Esophagus squamous epithelium (tissue), 4 donors: ENCODE measurements at regions not wholly inside any gene's neighbourhood (a gene's known extent, or its start where the extent isn't known, plus 50 kb on each side); places are given as distances from the start of the nearest gene placed in this dataset.
"Not testable (repeated sequence)": the region's sequence is repeated elsewhere in the genome, so short reads cannot be mapped to it uniquely, and the experiment has no call there.

Experiments
- CTCF ChIP-seq, 6 experiments: fragments of 450-650 bp in 4 of 6; fragments of 200-600 bp in 2 of 6; sonication (generic) in 2 of 6; IDR thresholded peaks; one replicate each; pipeline ENCODE4 v1.5.1; 2016 to 2019; ENCODE audit warnings: antibody characterized with exemption in 6 of 6, mild to moderate bottlenecking in 4 of 6, moderate library complexity in 4 of 6
- POLR2A ChIP-seq, 4 donors: fragments of 450-650 bp; IDR thresholded peaks; one replicate each; pipeline ENCODE4 v1.6.1; 2017; ENCODE audit warnings: antibody characterized with exemption in 4 of 4, mild to moderate bottlenecking in 4 of 4, moderate library complexity in 3 of 4

DNA sequence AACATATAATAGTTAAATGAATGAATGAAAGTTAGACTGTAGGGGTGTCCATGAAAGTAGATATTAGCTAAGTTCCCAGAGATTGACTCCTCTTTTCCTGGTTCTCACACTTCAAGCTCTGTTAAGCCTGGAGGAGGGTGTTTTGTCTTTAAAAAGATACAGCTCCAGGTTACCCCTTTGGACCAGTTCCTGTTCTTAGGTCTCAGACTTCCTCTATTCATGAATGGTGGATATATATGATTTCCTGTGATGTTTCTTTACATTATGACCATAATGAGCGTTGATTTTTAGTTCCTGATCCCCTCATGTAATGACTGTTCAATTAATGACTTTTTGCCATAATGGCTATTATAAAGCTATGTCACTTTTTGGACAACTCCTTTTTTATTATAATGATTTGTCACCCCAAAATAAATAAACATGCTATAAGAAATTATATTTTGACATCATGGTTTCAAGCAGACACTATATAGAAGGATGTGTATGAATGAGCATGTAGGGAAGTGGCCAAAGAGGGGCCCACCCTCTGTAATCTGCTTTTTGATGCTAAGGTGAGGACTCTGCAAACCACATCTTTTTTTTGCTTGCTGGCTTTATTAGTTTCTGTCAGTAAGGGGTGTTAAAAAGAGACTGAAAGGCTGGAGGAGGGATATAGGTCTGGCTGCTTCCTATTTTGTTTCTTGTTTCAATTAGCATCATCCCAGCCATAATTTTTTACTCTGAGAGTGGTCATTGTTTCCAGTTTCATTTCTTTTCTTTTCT lies 115.2 kb downstream of the FAM72B start:
- not testable (repeated sequence) for TF ChIP-seq CTCF, POLR2A (IDR thresholded peaks at IDR 0.05)
